ENCODE measurements at regions not wholly inside any gene's neighbourhood (a gene's known extent, or its start where the extent isn't known, plus 50 kb on each side); places are given as distances from the start of the nearest gene placed in this dataset.

GRCh38 chr4:60485276-60485675, 714.9 kb upstream of the ADGRL3 start:
- TF ChIP-seq CTCF (IDR thresholded peaks at IDR 0.05), result no peak
- no peak for TF ChIP-seq POLR2AphosphoS5 (IDR thresholded peaks at IDR 0.05)
- no peak for TF ChIP-seq POLR2A (IDR thresholded peaks at IDR 0.05; ENCODE audit: low read depth)
- no peak for TF ChIP-seq EP300 (IDR thresholded peaks at IDR 0.05)
